Endothelial cell of umbilical vein (primary cell): ENCODE measurements at regions not wholly inside any gene's neighbourhood (a gene's known extent, or its start where the extent isn't known, plus 50 kb on each side); places are given as distances from the start of the nearest gene placed in this dataset.

Experiments used
- BruUV-seq: library from RNA; stranded (reverse); fragments of 400-500 nt; replicated peaks from 2 replicates; lab custom pipeline; 2021; lab: Mats Ljungman, UMichigan
- CTCF ChIA-PET: fragments of 300-600, 350-600 bp; sonication (Branson Sonifier 250); formaldehyde crosslinking; loops from one replicate; lab custom pipeline; 2021; ENCODE audit warnings: antibody characterized with exemption, inconsistent platforms; lab: Charles Lee
- POLR2A ChIA-PET: fragments of 300-600, 350-600 bp; sonication (Branson Sonifier 250); formaldehyde crosslinking; loops from one replicate; lab custom pipeline; 2021; ENCODE audit warnings: antibody characterized with exemption, inconsistent platforms; lab: Charles Lee
- DNase-seq: peaks from one replicate; pipeline ENCODE4 v3.0.0-alpha.2; 2011; ENCODE audit warnings: low read depth, low spot score
- FAIRE-seq: peaks from 2 replicates; lab custom pipeline; 2011; peaks lifted over from hg19 to GRCh38; lab: Jason Lieb, UNC
- H2AFZ ChIP-seq: 2 replicates; pipeline ENCODE4 v1.6.0; 2012; ENCODE audit warnings: low read depth, low read length, control low read depth, inconsistent platforms
- H3K27ac ChIP-seq: 2 replicates; pipeline ENCODE4 v1.5.1; 2011; ENCODE audit warnings: low read depth, mild to moderate bottlenecking, control low read depth, low read length, moderate library complexity; ENCODE audit not compliant: insufficient read depth
- H3K27me3 ChIP-seq, 2 experiments: 2 replicates each; pipeline versions ENCODE4 v1.6.0 to v1.6.1; 2011; ENCODE audit warnings: low read length in 2 of 2, mixed read lengths in 1 of 2; ENCODE audit not compliant: control insufficient read depth in 2 of 2, insufficient read depth in 2 of 2
- H3K36me3 ChIP-seq, 2 experiments: 2 replicates in 1 of 2; 3 replicates in 1 of 2; pipeline ENCODE4 v1.5.1; 2011; ENCODE audit warnings: low read length in 2 of 2, mild to moderate bottlenecking in 1 of 2, moderate library complexity in 1 of 2; ENCODE audit not compliant: control insufficient read depth in 2 of 2, insufficient read depth in 2 of 2; ENCODE audit errors: extremely low read depth in 1 of 2
- H3K4me1 ChIP-seq: 3 replicates; pipeline ENCODE4 v1.5.1; 2011; ENCODE audit warnings: mild to moderate bottlenecking, low read length; ENCODE audit not compliant: control insufficient read depth, insufficient read depth; ENCODE audit errors: extremely low read depth
- H3K4me2 ChIP-seq: 2 replicates; pipeline ENCODE4 v1.6.1; 2011; ENCODE audit warnings: low read length, control low read depth, mixed read lengths; ENCODE audit not compliant: insufficient read depth
- H3K4me3 ChIP-seq, 3 experiments: fragments of 200-600 bp in 1 of 3; sonication (generic), shearing (Covaris generic) in 1 of 3; replicated peaks in 1 of 3; 2 replicates each; pipeline ENCODE4 v1.5.1; 2011 to 2016; ENCODE audit warnings: control low read depth in 3 of 3, low read length in 3 of 3, mild to moderate bottlenecking in 2 of 3, inconsistent platforms in 1 of 3, low read depth in 1 of 3, moderate library complexity in 1 of 3; ENCODE audit not compliant: insufficient read depth in 1 of 3
- H3K79me2 ChIP-seq: 2 replicates; pipeline ENCODE4 v1.6.0; 2012; ENCODE audit warnings: low read length, inconsistent platforms; ENCODE audit not compliant: control insufficient read depth, insufficient read depth
- H3K9ac ChIP-seq: replicated peaks from 2 replicates; pipeline ENCODE3; 2011; ENCODE audit warnings: low read length, control low read depth; ENCODE audit not compliant: insufficient read depth; ENCODE audit errors: extremely low read depth
- H3K9me1 ChIP-seq: replicated peaks from 3 replicates; pipeline ENCODE4 v1.6.0; 2011; ENCODE audit warnings: mild to moderate bottlenecking, low read length; ENCODE audit not compliant: control insufficient read depth, insufficient read depth; ENCODE audit errors: extremely low read depth
- H3K9me3 ChIP-seq: replicated peaks from 2 replicates; pipeline ENCODE4 v1.5.1; 2012; ENCODE audit warnings: low read length, inconsistent platforms; ENCODE audit not compliant: control insufficient read depth, insufficient read depth
- H4K20me1 ChIP-seq: replicated peaks from 2 replicates; pipeline ENCODE3; 2011; ENCODE audit warnings: mild to moderate bottlenecking, low read length; ENCODE audit not compliant: control insufficient read depth, insufficient read depth; ENCODE audit errors: extremely low read depth
- CTCF ChIP-seq, 2 donors: IDR thresholded peaks; 1 replicate in 1 of 2; 2 replicates in 1 of 2; pipeline ENCODE4 v1.5.1; 2011; ENCODE audit warnings: low read length in 2 of 2, mild to moderate bottlenecking in 2 of 2, moderate library complexity in 2 of 2, control low read depth in 1 of 2, inconsistent platforms in 1 of 2, low read depth in 1 of 2; ENCODE audit not compliant: insufficient read depth in 1 of 2; ENCODE audit errors: extremely low read depth in 1 of 2
- EZH2 ChIP-seq: IDR thresholded peaks from 2 replicates; pipeline ENCODE4 v1.6.1; 2012; ENCODE audit warnings: borderline replicate concordance, low read depth, mild to moderate bottlenecking, moderate library complexity, low read length, inconsistent platforms; ENCODE audit not compliant: severe bottlenecking
- FOS ChIP-seq: IDR thresholded peaks from 2 replicates; pipeline ENCODE4 v1.6.1; 2011; ENCODE audit warnings: mild to moderate bottlenecking, low read length, moderate library complexity, borderline replicate concordance; ENCODE audit not compliant: insufficient read depth
- GATA2 ChIP-seq: IDR thresholded peaks from 2 replicates; pipeline ENCODE4 v1.7.0; 2011; ENCODE audit warnings: low read depth, mild to moderate bottlenecking, moderate library complexity, mixed read lengths, low read length; ENCODE audit not compliant: insufficient read length, insufficient read depth
- JUN ChIP-seq: IDR thresholded peaks from 2 replicates; pipeline ENCODE4 v1.6.1; 2011; ENCODE audit warnings: borderline replicate concordance, low read depth; ENCODE audit not compliant: insufficient read length, insufficient read depth
- MAX ChIP-seq: IDR thresholded peaks from 2 replicates; pipeline ENCODE4 v1.6.1; 2011; ENCODE audit not compliant: insufficient read depth, insufficient read length
- MYC ChIP-seq: IDR thresholded peaks from one replicate; pipeline ENCODE4 v1.6.1; 2011; ENCODE audit warnings: mild to moderate bottlenecking, low read depth, low read length
- POLR2A ChIP-seq: IDR thresholded peaks from 2 replicates; pipeline ENCODE4 v1.6.1; 2012; ENCODE audit warnings: low read depth, mild to moderate bottlenecking, control low read depth, low read length
- POLR2AphosphoS5 ChIP-seq: IDR thresholded peaks from 2 replicates; pipeline ENCODE4 v1.6.1; 2012; ENCODE audit warnings: low read depth, mild to moderate bottlenecking, control low read depth, low read length, moderate library complexity; ENCODE audit not compliant: insufficient read depth
- dilution Hi-C: fragments of 300-500 bp; cut with MboI; formaldehyde crosslinking; loops from one replicate; pipeline ENCODE4 v1.15.0; 2019; ENCODE audit warnings: low sequenced_read_pairs; ENCODE audit not compliant: extremely low pct_ligation_motif_present
- intact Hi-C: fragments of 100-400 bp; cut with micrococcal nuclease; formaldehyde crosslinking; loops from one replicate; pipeline ENCODE4 v1.10.0; 2022

GRCh38 chr10:117448802-117449201 lies 73.6 kb upstream of the PDZD8 start:
- H3K9me3 ChIP-seq, result no peaks in the 10 kb centered on the region
- H3K27ac ChIP-seq, result no peak overlapping the region
- H3K4me1 ChIP-seq, result no peaks in the 10 kb centered on the region
- TF ChIP-seq FOS (no peak), CTCF (IDR thresholded peaks at IDR 0.05; ENCODE audit: extremely low read depth in 1 of 2, insufficient read depth in 1 of 2, low read depth in 1 of 2, low read length in 2 of 2) (no peak), MYC (no peak), POLR2A (no peak), JUN (no peak), EZH2 (no peak), POLR2AphosphoS5 (no peak), MAX (no peak), GATA2 (no peak)
- CTCF ChIA-PET, result interaction anchor here (0.7 to 5.2 kb wide), 6 partner anchors 10 to 232 kb away, joined by 3 to 25 read pairs (median 8); no protein-coding TSS in a partner anchor
- no peaks in the 10 kb centered on the region for H3K9me1 ChIP-seq
- dilution Hi-C loops (no loop called here), intact Hi-C loops (loop anchor here (10.0 kb wide), 1 partner anchor 596 kb away; the partner anchor contains the start of gene RAB11FIP2)
- FAIRE-seq (no peak), DNase-seq (no peak)
- no peak overlapping the region for H3K9ac ChIP-seq
- H3K4me3 ChIP-seq, result no peak overlapping the region
- BruUV-seq, result no TSS peak
- POLR2A ChIA-PET, result no interaction called here
- no peak overlapping the region for H3K4me2 ChIP-seq
- H3K36me3 ChIP-seq, result no peaks in the 10 kb centered on the region
- no peaks in the 10 kb centered on the region for H3K79me2 ChIP-seq
- no peak overlapping the region for H2AFZ ChIP-seq
- H3K27me3 ChIP-seq, result peaks cover 1 to 4% of the 10 kb centered on the region in 2 experiments
- H4K20me1 ChIP-seq, result no peaks in the 10 kb centered on the region
